PC-9 (cell line): ENCODE measurements at regions not wholly inside any gene's neighbourhood (a gene's known extent, or its start where the extent isn't known, plus 50 kb on each side); places are given as distances from the start of the nearest gene placed in this dataset.

Experiments
- CTCF ChIP-seq: fragments of 200-600 bp; sonication (generic); conservative IDR thresholded peaks from 2 replicates; pipeline ENCODE4 v1.6.1; 2017; ENCODE audit warnings: mixed run types, antibody characterized with exemption, mild to moderate bottlenecking, moderate library complexity
- EZH2 ChIP-seq: fragments of 200-600 bp; sonication (generic); IDR thresholded peaks from 2 replicates; pipeline ENCODE4 v1.8.0; 2017; ENCODE audit warnings: antibody characterized with exemption, low read depth

GRCh38 chr9:78857373-78858225 lies 560.7 kb downstream of the PSAT1 start:
- no peak for TF ChIP-seq CTCF
- no peak for TF ChIP-seq EZH2
